H1 (cell line): ENCODE measurements at regions not wholly inside any gene's neighbourhood (a gene's known extent, or its start where the extent isn't known, plus 50 kb on each side); places are given as distances from the start of the nearest gene placed in this dataset.

Experiments used
- ASH2L ChIP-seq: fragments of 200-600, 300-600 bp; sonication (generic); IDR thresholded peaks from one replicate; pipeline ENCODE4 v1.7.1; 2017; ENCODE audit warnings: low read length
- BACH1 ChIP-seq: IDR thresholded peaks from 2 replicates; pipeline ENCODE4 v1.6.1; 2012; ENCODE audit warnings: low read length, improper control_type of control experiment
- CHD1 ChIP-seq: IDR thresholded peaks from 2 replicates; pipeline ENCODE4 v1.6.1; 2012; ENCODE audit warnings: low read depth, low read length, improper control_type of control experiment
- CTCF ChIP-seq, 3 experiments: IDR thresholded peaks; 1 replicate in 2 of 3; 2 replicates in 1 of 3; pipeline versions ENCODE4 v1.5.1 to v1.6.1; 2011; ENCODE audit warnings: low read length in 3 of 3, mild to moderate bottlenecking in 3 of 3, inconsistent platforms in 2 of 3, low read depth in 1 of 3, moderate library complexity in 1 of 3; ENCODE audit not compliant: insufficient read depth in 1 of 3; ENCODE audit errors: control extremely low read depth in 1 of 3
- E2F6 ChIP-seq: IDR thresholded peaks from 2 replicates; pipeline ENCODE4 v1.6.1; 2012; ENCODE audit warnings: inconsistent platforms
- EP300 ChIP-seq, 2 experiments: IDR thresholded peaks; 1 replicate in 1 of 2; 2 replicates in 1 of 2; pipeline ENCODE4 v1.6.1; 2011 to 2012; ENCODE audit warnings: low read depth in 2 of 2, low read length in 2 of 2, mild to moderate bottlenecking in 2 of 2, borderline replicate concordance in 1 of 2, inconsistent platforms in 1 of 2, moderate library complexity in 1 of 2
- EZH2 ChIP-seq: fragments of 200-600 bp; sonication (generic); IDR thresholded peaks from 2 replicates; pipeline ENCODE4 v1.7.1; 2012; ENCODE audit warnings: low read depth, mild to moderate bottlenecking, moderate library complexity, low read length, inconsistent platforms; ENCODE audit not compliant: severe bottlenecking
- FOSL1 ChIP-seq: IDR thresholded peaks from 2 replicates; pipeline ENCODE4 v1.6.1; 2011; ENCODE audit warnings: mild to moderate bottlenecking, low read depth, low read length, moderate library complexity; ENCODE audit not compliant: insufficient read depth
- HDAC2 ChIP-seq, 2 experiments: fragments of 300-600 bp in 1 of 2; sonication (generic) in 1 of 2; IDR thresholded peaks; 2 replicates each; pipeline ENCODE4 v1.6.1; 2011 to 2012; ENCODE audit warnings: low read depth in 2 of 2, low read length in 2 of 2, mild to moderate bottlenecking in 2 of 2, moderate library complexity in 2 of 2, borderline replicate concordance in 1 of 2, inconsistent platforms in 1 of 2
- HDAC6 ChIP-seq: IDR thresholded peaks from one replicate; pipeline ENCODE4 v1.7.1; 2012; ENCODE audit warnings: low read depth, mild to moderate bottlenecking, inconsistent platforms, low read length, moderate library complexity
- KDM4A ChIP-seq: IDR thresholded peaks from one replicate; pipeline ENCODE4 v1.7.1; 2012; ENCODE audit warnings: low read depth, mild to moderate bottlenecking, moderate library complexity, low read length, inconsistent platforms; ENCODE audit not compliant: severe bottlenecking
- KDM5A ChIP-seq: fragments of 200-600 bp; IDR thresholded peaks from 2 replicates; pipeline ENCODE4 v1.7.1; 2012; ENCODE audit warnings: mild to moderate bottlenecking, low read length, inconsistent platforms, mixed read lengths
- MAFK ChIP-seq: IDR thresholded peaks from 2 replicates; pipeline ENCODE4 v1.6.1; 2012; ENCODE audit warnings: low read depth, mild to moderate bottlenecking, improper control_type of control experiment, low read length
- PHF8 ChIP-seq: fragments of 200-600 bp; sonication (generic); conservative IDR thresholded peaks from 2 replicates; pipeline ENCODE4 v1.7.1; 2012; ENCODE audit warnings: low read depth, mild to moderate bottlenecking, inconsistent platforms, low read length, moderate library complexity
- POLR2AphosphoS5 ChIP-seq: IDR thresholded peaks from 2 replicates; pipeline ENCODE4 v1.6.1; 2011; ENCODE audit warnings: low read depth, low read length
- RFX5 ChIP-seq: IDR thresholded peaks from 2 replicates; pipeline ENCODE4 v1.6.1; 2011; ENCODE audit warnings: low read depth, low read length, improper control_type of control experiment, borderline replicate concordance
- SIN3A ChIP-seq, 2 experiments: IDR thresholded peaks in 1 of 2; conservative IDR thresholded peaks in 1 of 2; 2 replicates each; pipeline ENCODE4 v1.6.1; 2011 to 2012; ENCODE audit warnings: low read length in 2 of 2, improper control_type of control experiment in 1 of 2, low read depth in 1 of 2, mild to moderate bottlenecking in 1 of 2
- SRF ChIP-seq: IDR thresholded peaks from 2 replicates; pipeline ENCODE4 v1.6.1; 2011; ENCODE audit warnings: mild to moderate bottlenecking, low read depth, low read length, moderate library complexity
- TAF7 ChIP-seq: optimal IDR thresholded peaks from 2 replicates; pipeline ENCODE3; 2011; ENCODE audit warnings: low read depth, mild to moderate bottlenecking, inconsistent platforms, low read length, moderate library complexity, borderline replicate concordance
- USF2 ChIP-seq: IDR thresholded peaks from 2 replicates; pipeline ENCODE4 v1.6.1; 2011; ENCODE audit warnings: low read length, improper control_type of control experiment

- TF ChIP-seq HDAC2 (IDR thresholded peaks at IDR 0.05; ENCODE audit: borderline replicate concordance in 1 of 2, low read depth in 2 of 2, low read length in 2 of 2) (peak in 1 of 2 experiments; percentile 71; a peak in 1 of 4 replicates), EP300 (IDR thresholded peaks at IDR 0.05; ENCODE audit: borderline replicate concordance in 1 of 2, low read depth in 2 of 2, low read length in 2 of 2) (0 out of 3 replicates have a peak, but pooled peaks of 1 of the 2 experiments have one; percentile 16), POLR2AphosphoS5 (no peak), MAFK (no peak), KDM4A (no peak), FOSL1 (no peak), SIN3A (conservative IDR thresholded peaks at IDR 0.05 in 1 of 2, IDR thresholded peaks at IDR 0.05 in 1 of 2; ENCODE audit: low read depth in 1 of 2, low read length in 2 of 2) (peak in 1 of 2 experiments; percentile 62; a peak in 1 of 4 replicates), PHF8 (no peak), HDAC6 (no peak), USF2 (no peak), RFX5 (no peak; the same call in 1 of the 2 replicates), ASH2L (no peak), CHD1 (no peak), E2F6 (peak; percentile 70; the same call in 1 of the 2 replicates), TAF7 (peak; percentile 30), EZH2 (no peak), CTCF (IDR thresholded peaks at IDR 0.05; ENCODE audit: control extremely low read depth in 1 of 3, insufficient read depth in 1 of 3, low read depth in 1 of 3, low read length in 3 of 3) (peak; percentile 33 to 82 (median 69)), KDM5A (no peak), BACH1 (no peak), SRF (no peak)
These were observed 54.0 kb downstream of the OLFML3 start (continued) for GRCh38 chr1:114033216-114033706.
